ENCODE measurements at regions not wholly inside any gene's neighbourhood (a gene's known extent, or its start where the extent isn't known, plus 50 kb on each side); places are given as distances from the start of the nearest gene placed in this dataset.
"Not testable (repeated sequence)": the region's sequence is repeated elsewhere in the genome, so short reads cannot be mapped to it uniquely, and the experiment has no call there.

DNA sequence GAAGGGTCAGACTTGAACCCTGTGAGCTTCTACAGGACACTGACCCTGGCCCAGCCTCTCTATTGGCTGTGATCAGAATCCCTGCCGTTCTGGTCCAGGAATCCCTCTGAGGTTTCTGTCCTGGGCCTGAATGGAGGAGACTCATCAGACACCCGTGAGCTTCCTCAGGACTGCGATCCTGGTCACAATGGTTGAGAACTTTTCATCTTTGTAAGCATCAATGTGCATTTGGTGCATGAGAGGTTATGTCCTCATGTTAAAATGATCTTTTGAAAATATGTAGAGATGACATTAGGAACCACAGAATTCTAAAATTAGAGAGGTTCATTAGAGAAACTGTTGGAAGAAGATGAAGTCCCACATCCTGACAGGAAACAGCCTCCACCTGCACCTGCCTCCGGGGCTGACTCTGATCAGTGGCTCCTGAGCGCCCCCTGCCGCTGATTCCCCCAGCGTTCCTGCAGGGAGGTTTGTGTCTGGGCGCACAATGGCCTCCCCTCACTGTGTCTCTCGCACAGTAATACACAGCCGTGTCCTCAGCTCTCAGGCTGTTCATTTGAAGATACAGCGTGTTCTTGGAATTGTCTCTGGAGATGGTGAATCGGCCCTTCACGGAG lies 1148.2 kb downstream of the TMEM121 start:
- H3K27ac ChIP-seq (ENCODE audit: low read length); H3K4me3 ChIP-seq (ENCODE audit: low read length); H3K9ac ChIP-seq (ENCODE audit: low read depth, low read length); H3K36me3 ChIP-seq (ENCODE audit: insufficient read depth, low read depth, low read length); H3K27me3 ChIP-seq (ENCODE audit: insufficient read depth, low read length); H3K4me1 ChIP-seq (ENCODE audit: insufficient read depth, low read length): not testable (repeated sequence)
- peaks cover 80% of the 10 kb centered on the region for H3K9me3 ChIP-seq (ENCODE audit: insufficient read depth, low read depth, low read length)

DNA sequence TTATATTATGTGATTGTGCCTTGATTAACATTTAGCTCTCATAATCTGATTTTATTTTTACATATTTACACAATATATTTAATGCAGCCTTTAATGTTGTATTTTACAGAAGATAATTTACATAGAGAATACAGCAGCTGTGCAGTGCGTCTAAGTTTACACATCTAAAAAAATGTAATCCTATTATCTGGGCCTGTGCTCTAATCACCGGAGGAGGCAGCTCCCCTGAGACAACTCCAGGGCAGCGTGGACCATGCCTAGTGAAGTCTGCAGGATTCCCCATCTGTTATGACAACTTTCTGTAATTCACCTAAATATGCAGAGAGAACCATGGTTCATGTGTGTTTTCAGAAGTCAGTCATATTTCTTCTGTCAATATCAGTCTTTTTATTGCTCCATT lies 1149.3 kb downstream of the TMEM121 start:
- not testable (repeated sequence) for H3K4me1 ChIP-seq (ENCODE audit: insufficient read depth, low read length); H3K36me3 ChIP-seq (ENCODE audit: insufficient read depth, low read depth, low read length); H3K9ac ChIP-seq (ENCODE audit: low read depth, low read length)

DNA sequence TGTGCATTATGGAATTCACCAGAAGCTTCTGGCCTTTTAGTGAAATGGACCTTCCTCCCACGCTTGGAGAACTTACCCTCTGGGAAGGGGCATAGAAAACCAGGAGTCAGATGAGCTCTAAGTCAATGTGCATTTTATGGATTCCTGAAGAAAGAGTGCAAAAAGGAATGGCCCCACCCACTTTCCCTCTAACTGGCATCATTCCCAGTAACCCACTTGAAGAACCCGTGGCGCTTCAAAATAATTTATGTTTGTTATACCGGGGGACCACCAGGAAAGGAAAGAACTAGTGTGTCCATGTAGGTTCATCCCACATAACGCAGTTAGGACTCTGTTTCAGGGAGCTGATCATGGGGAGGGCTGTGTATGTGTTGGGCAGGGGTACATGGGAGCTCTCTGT lies 1153.4 kb downstream of the TMEM121 start:
- no peak overlapping the region for H3K27ac ChIP-seq (ENCODE audit: low read length)
- no peaks in the 10 kb centered on the region for H3K36me3 ChIP-seq (ENCODE audit: insufficient read depth, low read depth, low read length)
- no peaks in the 10 kb centered on the region for H3K27me3 ChIP-seq (ENCODE audit: insufficient read depth, low read length)
- H3K4me3 ChIP-seq (ENCODE audit: low read length): no peak overlapping the region
- no peak overlapping the region for H3K9ac ChIP-seq (ENCODE audit: low read depth, low read length)
- H3K4me1 ChIP-seq (ENCODE audit: insufficient read depth, low read length): no peaks in the 10 kb centered on the region
- H3K9me3 ChIP-seq (ENCODE audit: insufficient read depth, low read depth, low read length): peaks cover 82% of the 10 kb centered on the region

More for the DNA sequence above, 1149.3 kb downstream of the TMEM121 start:
- H3K9me3 ChIP-seq (ENCODE audit: insufficient read depth, low read depth, low read length): peaks cover 79% of the 10 kb centered on the region
- H3K4me3 ChIP-seq (ENCODE audit: low read length); H3K27me3 ChIP-seq (ENCODE audit: insufficient read depth, low read length); H3K27ac ChIP-seq (ENCODE audit: low read length): not testable (repeated sequence)

DNA sequence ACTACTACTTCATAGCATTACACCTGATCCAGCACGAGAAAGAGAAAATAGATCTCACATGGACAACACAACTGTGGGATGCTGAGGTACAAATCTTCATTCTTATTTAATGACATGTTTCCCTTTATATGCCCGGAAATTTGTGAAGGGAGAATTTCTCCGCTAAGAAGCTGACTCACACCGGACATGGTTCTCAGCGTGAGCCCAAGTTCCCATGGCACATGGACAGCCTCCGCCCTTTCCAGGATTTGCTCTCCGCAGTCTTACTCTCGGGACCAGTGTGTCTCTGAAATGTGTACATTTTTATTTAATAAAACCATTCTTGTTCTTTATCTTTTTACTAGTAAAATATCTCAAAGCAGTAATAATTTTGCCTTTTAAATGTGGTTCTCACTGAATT lies 1154.8 kb downstream of the TMEM121 start:
- Histone ChIP-seq H3K27ac (ENCODE audit: low read length) (no peak overlapping the region), H3K9ac (ENCODE audit: low read depth, low read length) (no peak overlapping the region), H3K27me3 (ENCODE audit: insufficient read depth, low read length) (no peaks in the 10 kb centered on the region), H3K4me3 (ENCODE audit: low read length) (no peak overlapping the region), H3K9me3 (ENCODE audit: insufficient read depth, low read depth, low read length) (peaks cover 89% of the 10 kb centered on the region), H3K4me1 (ENCODE audit: insufficient read depth, low read length) (no peaks in the 10 kb centered on the region), H3K36me3 (ENCODE audit: insufficient read depth, low read depth, low read length) (no peaks in the 10 kb centered on the region)

DNA sequence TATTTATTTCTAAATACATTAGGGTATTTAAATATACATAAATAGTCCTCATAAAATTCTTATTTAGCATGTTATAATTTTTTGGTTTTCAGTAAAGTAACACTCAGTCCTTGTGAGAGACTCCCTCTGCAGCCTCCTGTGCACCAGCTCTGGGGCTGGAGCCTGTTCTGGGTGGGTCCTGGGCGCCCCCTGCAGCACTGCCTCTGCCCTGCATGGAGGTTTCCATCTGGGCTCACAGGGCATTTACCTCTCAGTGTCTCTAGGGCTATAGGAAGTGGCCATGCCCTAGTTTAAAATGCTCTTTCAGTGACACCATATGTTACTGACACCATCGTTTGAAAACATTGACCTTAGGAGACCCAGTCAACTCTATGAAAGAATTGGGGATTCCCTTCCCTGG lies 1155.2 kb downstream of the TMEM121 start:
- H3K36me3 ChIP-seq (ENCODE audit: insufficient read depth, low read depth, low read length): no peaks in the 10 kb centered on the region
- H3K4me1 ChIP-seq (ENCODE audit: insufficient read depth, low read length): no peaks in the 10 kb centered on the region

DNA sequence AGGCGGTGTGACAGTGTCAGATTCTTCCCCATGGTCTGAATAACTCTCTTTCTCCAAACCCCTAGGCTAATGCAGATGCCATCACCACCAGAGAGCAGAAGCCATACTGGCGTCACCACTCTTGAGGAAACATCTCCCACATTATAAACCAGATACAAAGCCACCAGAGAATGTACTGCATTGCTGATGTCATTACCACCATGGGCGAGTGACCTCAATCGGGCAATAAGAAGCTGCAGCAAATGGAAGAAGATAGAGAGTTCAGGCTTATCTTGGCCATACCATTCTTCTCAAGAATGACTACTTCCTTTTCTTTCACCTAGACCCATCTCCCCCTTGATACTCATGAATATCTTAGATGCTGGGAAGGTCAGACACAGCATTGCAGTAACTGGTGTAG lies 1157.2 kb downstream of the TMEM121 start:
- Histone ChIP-seq H3K9me3 (ENCODE audit: insufficient read depth, low read depth, low read length) (peaks cover 92% of the 10 kb centered on the region), H3K4me1 (ENCODE audit: insufficient read depth, low read length) (no peaks in the 10 kb centered on the region), H3K36me3 (ENCODE audit: insufficient read depth, low read depth, low read length) (no peaks in the 10 kb centered on the region), H3K4me3 (ENCODE audit: low read length) (no peak overlapping the region; the same call in 1 of the 2 replicates), H3K9ac (ENCODE audit: low read depth, low read length) (no peak overlapping the region), H3K27ac (ENCODE audit: low read length) (no peak overlapping the region), H3K27me3 (ENCODE audit: insufficient read depth, low read length) (no peaks in the 10 kb centered on the region)

More for the DNA sequence above, 1155.2 kb downstream of the TMEM121 start:
- H3K9ac ChIP-seq (ENCODE audit: low read depth, low read length): no peak overlapping the region
- H3K27me3 ChIP-seq (ENCODE audit: insufficient read depth, low read length): no peaks in the 10 kb centered on the region
- H3K27ac ChIP-seq (ENCODE audit: low read length): no peak overlapping the region
- H3K9me3 ChIP-seq (ENCODE audit: insufficient read depth, low read depth, low read length): peaks cover 90% of the 10 kb centered on the region
- no peak overlapping the region for H3K4me3 ChIP-seq (ENCODE audit: low read length)

DNA sequence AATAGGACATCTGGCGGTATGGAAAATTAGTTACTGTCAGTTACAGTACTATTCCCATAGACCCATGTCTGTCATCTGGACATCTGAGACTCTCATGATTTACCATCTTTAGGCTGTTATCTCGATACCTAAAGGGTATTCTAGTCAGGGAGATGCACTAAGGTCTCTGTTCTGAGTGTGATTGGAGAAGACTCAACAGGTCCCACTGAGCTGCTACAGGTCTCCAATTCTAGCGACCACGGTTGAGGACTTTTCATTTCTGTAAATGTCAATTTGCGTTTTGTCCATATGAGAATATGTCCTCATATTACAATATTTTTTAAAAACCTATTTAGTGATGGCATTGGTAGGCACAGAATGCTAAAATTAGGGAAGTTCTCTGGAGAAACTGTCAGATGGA lies 1160.2 kb downstream of the TMEM121 start:
- H3K27me3 ChIP-seq (ENCODE audit: insufficient read depth, low read length): no peaks in the 10 kb centered on the region
- no peak overlapping the region for H3K4me3 ChIP-seq (ENCODE audit: low read length)
- H3K9ac ChIP-seq (ENCODE audit: low read depth, low read length): no peak overlapping the region
- peaks cover 95% of the 10 kb centered on the region for H3K9me3 ChIP-seq (ENCODE audit: insufficient read depth, low read depth, low read length)
- no peak overlapping the region for H3K27ac ChIP-seq (ENCODE audit: low read length)
- H3K36me3 ChIP-seq (ENCODE audit: insufficient read depth, low read depth, low read length): no peaks in the 10 kb centered on the region
- H3K4me1 ChIP-seq (ENCODE audit: insufficient read depth, low read length): no peaks in the 10 kb centered on the region

DNA sequence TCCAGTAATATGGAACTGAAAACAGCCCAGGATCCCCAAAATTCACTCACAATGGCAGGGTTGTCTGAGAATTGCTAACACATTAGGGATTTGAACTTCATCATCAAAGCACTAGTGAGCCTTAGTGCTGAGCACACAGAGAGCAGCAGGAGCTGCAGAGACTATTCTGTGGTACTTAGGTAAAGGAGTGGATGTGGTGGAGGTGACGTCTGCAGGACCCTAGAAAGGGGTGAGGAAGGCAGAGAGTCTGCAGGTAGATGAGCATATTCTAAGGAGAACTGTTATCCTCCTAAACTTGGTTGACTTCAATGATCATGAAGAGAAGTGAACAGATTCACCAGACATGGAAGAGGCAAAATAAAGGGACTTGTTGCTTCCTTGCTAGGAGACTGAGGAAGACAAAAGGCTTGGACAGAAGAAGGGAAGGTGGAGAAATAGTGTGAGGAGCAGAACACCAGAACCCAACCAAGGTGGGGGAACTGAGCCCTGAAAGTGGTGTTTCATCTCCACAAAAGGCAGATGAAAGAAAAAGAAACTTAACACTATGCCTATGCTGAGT lies 1164.0 kb downstream of the TMEM121 start:
- no peaks in the 10 kb centered on the region for H3K27me3 ChIP-seq (ENCODE audit: insufficient read depth, low read length)
- no peak overlapping the region for H3K9ac ChIP-seq (ENCODE audit: low read depth, low read length)
- no peak overlapping the region for H3K4me3 ChIP-seq (ENCODE audit: low read length)
- H3K4me1 ChIP-seq (ENCODE audit: insufficient read depth, low read length): no peaks in the 10 kb centered on the region
- H3K36me3 ChIP-seq (ENCODE audit: insufficient read depth, low read depth, low read length): no peaks in the 10 kb centered on the region
- H3K27ac ChIP-seq (ENCODE audit: low read length): no peak overlapping the region
- peaks cover 75% of the 10 kb centered on the region for H3K9me3 ChIP-seq (ENCODE audit: insufficient read depth, low read depth, low read length)

DNA sequence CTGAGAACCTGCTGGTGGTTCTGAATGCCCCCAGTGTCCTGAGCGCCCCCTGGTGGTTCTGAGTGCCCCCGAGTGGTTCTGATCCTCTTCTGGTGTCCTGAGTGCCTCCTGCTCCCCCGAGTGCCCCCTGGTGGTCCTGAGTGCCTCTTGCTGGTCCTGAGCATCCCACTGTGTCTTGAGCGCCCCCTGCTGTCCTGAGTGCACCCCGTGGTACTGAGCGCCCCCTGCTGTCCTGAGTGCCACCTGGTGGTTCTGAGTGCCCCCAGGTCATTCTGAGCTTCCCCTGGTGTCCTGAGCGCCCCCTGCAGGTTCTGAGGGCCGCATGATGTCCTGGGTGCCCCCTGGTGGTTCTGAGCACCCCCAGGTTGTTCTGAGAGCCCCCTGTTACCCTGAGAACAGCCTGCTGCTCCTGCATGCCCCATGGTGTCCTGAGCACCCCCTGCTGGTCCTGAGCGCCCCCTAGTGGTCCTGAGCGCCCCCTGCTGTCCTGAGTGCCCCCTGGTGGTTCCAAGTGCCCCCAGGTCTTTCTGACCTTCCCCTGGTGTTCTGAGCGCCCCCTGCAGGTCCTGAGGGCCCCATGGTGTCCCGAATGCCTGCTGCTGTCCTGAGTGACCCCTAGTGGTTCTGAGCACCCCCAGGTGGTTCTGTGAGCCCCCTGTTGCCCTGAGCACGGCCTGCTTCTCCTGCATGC lies 1165.4 kb downstream of the TMEM121 start:
- Histone ChIP-seq H3K4me3 (ENCODE audit: low read length) (no peak overlapping the region), H3K27me3 (ENCODE audit: insufficient read depth, low read length) (no peaks in the 10 kb centered on the region), H3K9me3 (ENCODE audit: insufficient read depth, low read depth, low read length) (peaks cover 72% of the 10 kb centered on the region), H3K27ac (ENCODE audit: low read length) (no peak overlapping the region), H3K4me1 (ENCODE audit: insufficient read depth, low read length) (no peaks in the 10 kb centered on the region), H3K9ac (ENCODE audit: low read depth, low read length) (no peak overlapping the region), H3K36me3 (ENCODE audit: insufficient read depth, low read depth, low read length) (no peaks in the 10 kb centered on the region)

DNA sequence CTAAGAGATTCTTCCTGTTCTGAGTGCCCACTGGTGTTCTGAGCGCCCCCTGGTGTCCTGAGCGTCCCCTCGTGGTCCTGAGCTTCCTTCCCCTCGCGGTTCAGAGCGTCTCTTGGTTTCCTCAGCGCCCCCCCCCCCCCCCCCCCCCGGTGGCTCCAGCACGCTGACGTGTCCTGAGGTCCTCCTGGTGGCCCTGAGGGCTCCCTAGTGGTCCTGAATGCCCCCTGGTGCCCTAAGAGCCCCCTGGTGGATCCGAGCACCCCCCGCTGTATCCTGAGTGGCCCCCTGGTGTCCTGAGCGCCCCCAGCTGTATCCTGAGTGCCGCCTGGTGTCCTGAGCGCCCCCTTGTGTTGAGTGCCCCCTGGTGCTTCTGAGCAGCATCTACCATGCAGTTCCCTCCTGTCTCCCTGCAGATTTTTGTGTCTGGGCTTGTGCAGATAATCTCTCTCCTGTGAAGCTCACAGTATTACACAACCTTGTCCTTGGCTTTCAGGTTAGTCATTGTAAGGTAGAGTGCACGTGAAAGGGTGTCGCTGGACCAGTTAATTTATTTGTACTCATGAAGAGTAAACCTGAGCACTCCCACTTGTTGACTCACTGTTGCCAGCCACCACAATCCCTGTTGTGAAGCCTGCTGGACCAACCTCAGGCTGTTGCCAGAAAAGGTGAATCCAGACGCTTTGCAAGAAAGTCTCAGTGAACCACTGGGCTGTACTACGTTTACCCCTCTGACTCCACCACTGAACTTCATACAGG lies 1168.4 kb downstream of the TMEM121 start:
- H3K27me3 ChIP-seq (ENCODE audit: insufficient read depth, low read length): no peaks in the 10 kb centered on the region
- no peak overlapping the region for H3K27ac ChIP-seq (ENCODE audit: low read length)
- H3K4me3 ChIP-seq (ENCODE audit: low read length): no peak overlapping the region
- H3K9me3 ChIP-seq (ENCODE audit: insufficient read depth, low read depth, low read length): peaks cover 53% of the 10 kb centered on the region
- no peak overlapping the region for H3K9ac ChIP-seq (ENCODE audit: low read depth, low read length)
- no peaks in the 10 kb centered on the region for H3K4me1 ChIP-seq (ENCODE audit: insufficient read depth, low read length)
- no peaks in the 10 kb centered on the region for H3K36me3 ChIP-seq (ENCODE audit: insufficient read depth, low read depth, low read length)

DNA sequence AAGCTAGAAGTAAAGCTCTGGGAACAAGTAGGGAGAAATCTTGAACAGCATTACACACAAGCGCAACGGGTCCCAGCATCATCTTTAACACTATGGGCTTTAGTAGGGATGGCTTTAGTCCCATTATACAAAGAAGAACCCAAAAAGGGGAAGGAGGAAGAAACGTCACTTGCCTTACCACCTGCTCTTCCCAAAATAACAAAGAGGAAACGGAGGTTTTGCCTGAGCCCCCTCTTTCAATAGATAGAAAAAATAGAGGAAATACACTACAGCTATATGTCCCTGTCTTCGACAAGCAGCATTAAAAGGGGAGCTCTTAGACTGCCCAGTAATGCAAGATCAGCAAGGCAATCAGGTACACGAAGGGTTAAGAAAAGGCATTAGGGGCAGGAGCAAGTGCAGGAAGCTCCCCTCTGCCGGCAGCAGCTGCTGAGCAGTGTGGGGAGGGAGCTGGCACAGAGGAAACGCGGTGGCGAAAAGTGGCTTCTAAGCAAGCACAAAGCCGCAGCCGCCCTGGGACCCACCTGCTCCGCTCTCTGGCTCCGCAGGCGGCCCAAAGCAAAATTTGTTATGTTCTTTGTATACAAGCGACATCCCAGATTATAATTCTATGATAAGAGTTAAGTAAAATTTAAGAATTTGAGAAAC lies 1172.4 kb downstream of the TMEM121 start:
- peaks cover 37% of the 10 kb centered on the region for H3K9me3 ChIP-seq (ENCODE audit: insufficient read depth, low read depth, low read length)
- H3K27me3 ChIP-seq (ENCODE audit: insufficient read depth, low read length); H3K9ac ChIP-seq (ENCODE audit: low read depth, low read length); H3K4me3 ChIP-seq (ENCODE audit: low read length); H3K36me3 ChIP-seq (ENCODE audit: insufficient read depth, low read depth, low read length); H3K27ac ChIP-seq (ENCODE audit: low read length); H3K4me1 ChIP-seq (ENCODE audit: insufficient read depth, low read length): not testable (repeated sequence)
